GM23248 (cell line): ENCODE measurements at regions not wholly inside any gene's neighbourhood (a gene's known extent, or its start where the extent isn't known, plus 50 kb on each side); places are given as distances from the start of the nearest gene placed in this dataset.

Source experiments
- DNase-seq: peaks from one replicate; pipeline ENCODE4 v3.0.0-alpha.2; 2015
- H2AFZ ChIP-seq: fragments of 200-600 bp; sonication (generic); 2 replicates; pipeline ENCODE4 v1.6.1; 2016; ENCODE audit warnings: antibody characterized with exemption
- H3F3A ChIP-seq: fragments of 200-600 bp; sonication (generic); 2 replicates; pipeline ENCODE4 v1.6.1; 2016; ENCODE audit warnings: mild to moderate bottlenecking, antibody characterized with exemption, mixed run types; ENCODE audit not compliant: insufficient read depth
- H3K27ac ChIP-seq: fragments of 200-600 bp; sonication (generic); 2 replicates; pipeline ENCODE4 v1.5.1; 2016; ENCODE audit warnings: mild to moderate bottlenecking
- H3K27me3 ChIP-seq: fragments of 200-600 bp; sonication (generic); replicated peaks from 2 replicates; pipeline ENCODE4 v1.6.1; 2016; ENCODE audit warnings: mild to moderate bottlenecking; ENCODE audit not compliant: insufficient read depth
- H3K36me3 ChIP-seq: fragments of 200-600 bp; sonication (generic); 2 replicates; pipeline ENCODE4 v1.6.1; 2016; ENCODE audit warnings: low read depth, mild to moderate bottlenecking
- H3K4me1 ChIP-seq: fragments of 200-600 bp; sonication (generic); 2 replicates; pipeline ENCODE4 v1.6.1; 2016; ENCODE audit warnings: mild to moderate bottlenecking; ENCODE audit not compliant: insufficient read depth
- H3K4me2 ChIP-seq: fragments of 200-600 bp; sonication (generic); one replicate; pipeline ENCODE4 v1.6.1; 2016; ENCODE audit warnings: mild to moderate bottlenecking; ENCODE audit not compliant: unreplicated experiment
- H3K4me3 ChIP-seq: fragments of 200-600 bp; sonication (generic); 2 replicates; pipeline ENCODE4 v1.5.1; 2016; ENCODE audit warnings: mild to moderate bottlenecking
- H3K79me2 ChIP-seq: fragments of 200-600 bp; sonication (generic); 2 replicates; pipeline ENCODE4 v1.6.1; 2016; ENCODE audit warnings: mild to moderate bottlenecking; ENCODE audit not compliant: insufficient read depth
- H3K9ac ChIP-seq: fragments of 200-600 bp; sonication (generic); 2 replicates; pipeline ENCODE4 v1.6.1; 2016; ENCODE audit warnings: mild to moderate bottlenecking
- H3K9me2 ChIP-seq: fragments of 200-600 bp; sonication (generic); 2 replicates; pipeline ENCODE4 v1.6.1; 2016; ENCODE audit warnings: mixed run types, mild to moderate bottlenecking, moderate library complexity; ENCODE audit not compliant: insufficient read depth
- H3K9me3 ChIP-seq: fragments of 200-600 bp; sonication (generic); one replicate; pipeline ENCODE4 v1.6.1; 2017; ENCODE audit warnings: low read depth
- H4K20me1 ChIP-seq: fragments of 200-600 bp; sonication (generic); 2 replicates; pipeline ENCODE4 v1.6.0; 2016; ENCODE audit not compliant: insufficient read depth
- EZH2 ChIP-seq: fragments of 200-600 bp; sonication (generic); IDR thresholded peaks from 2 replicates; pipeline ENCODE4 v1.6.1; 2018; ENCODE audit warnings: antibody characterized with exemption, mild to moderate bottlenecking; ENCODE audit not compliant: insufficient read depth, poor library complexity, severe bottlenecking
- EZH2phosphoT487 ChIP-seq: fragments of 200-600 bp; sonication (generic); IDR thresholded peaks from 2 replicates; pipeline ENCODE4 v1.6.1; 2018; ENCODE audit warnings: antibody characterized with exemption, moderate library complexity, mild to moderate bottlenecking, low read depth; ENCODE audit not compliant: insufficient read depth
- WGBS, 2 experiments: methylation state at CpG; one replicate each; pipeline ENCODE4 v1.1.6; 2015 to 2017; ENCODE audit warnings: low lambda C conversion rate in 2 of 2, low coverage in 1 of 2; ENCODE audit errors: missing lambda C conversion rate in 2 of 2; 5-methylcytosine and 5-hydroxymethylcytosine counted together
- in situ Hi-C: fragments of 300-500 bp; cut with MboI; formaldehyde crosslinking; loops from 2 replicates; pipeline ENCODE4 v1.15.0; 2020

DNA sequence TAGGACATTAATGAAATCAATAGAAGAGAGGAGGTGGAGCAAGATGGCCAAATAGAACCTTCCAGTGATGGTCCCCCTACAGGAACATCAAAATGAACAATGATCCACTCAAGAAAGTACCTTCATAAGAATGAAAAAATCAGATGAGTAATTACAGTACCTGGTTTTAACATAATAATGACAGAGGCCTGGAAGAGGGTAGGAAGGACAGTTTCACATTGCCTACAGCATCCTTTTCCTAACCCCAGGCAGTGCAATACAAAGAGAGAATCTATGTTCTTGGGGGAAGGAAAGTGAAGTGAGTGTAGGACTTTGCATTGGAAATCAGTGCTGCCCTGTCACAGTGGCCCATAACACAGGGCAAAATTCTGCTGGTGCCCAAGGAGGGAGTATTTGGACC, 81.2 kb upstream of the SPTLC1 start:
- H3K4me2 ChIP-seq = no peak overlapping the region
- TF ChIP-seq EZH2 (no peak), EZH2phosphoT487 (no peak)

DNA sequence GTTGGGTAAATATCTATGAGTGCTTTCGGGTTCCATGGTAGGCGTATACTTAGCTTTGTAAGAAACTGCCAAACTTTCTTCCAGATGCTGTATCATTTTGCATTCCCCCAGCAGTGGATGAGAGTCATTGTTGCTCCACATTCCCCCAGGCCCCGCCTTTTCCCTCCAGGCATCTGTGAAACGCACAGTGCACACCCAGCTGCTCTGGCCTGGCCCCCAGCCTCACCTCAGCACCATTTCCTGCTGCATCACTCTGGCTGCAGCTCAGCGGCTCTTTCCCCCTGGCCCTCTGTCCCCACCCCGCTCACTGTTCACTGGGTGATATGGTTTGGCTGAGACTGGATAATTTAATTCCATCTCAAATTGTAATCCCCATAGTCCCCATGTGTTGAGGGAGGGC, 76.6 kb upstream of the SPTLC1 start:
- Histone ChIP-seq H3K9ac (no peak overlapping the region), H3K27ac (no peak overlapping the region; the same call in 1 of the 2 replicates), H3K4me1 (peaks cover 4% of the 10 kb centered on the region; the same call in 1 of the 2 replicates), H3K9me2 (no peaks in the 10 kb centered on the region; the same call in 1 of the 2 replicates), H3F3A (peaks cover 9% of the 10 kb centered on the region; the same call in 1 of the 2 replicates), H3K9me3 (no peaks in the 10 kb centered on the region), H3K4me3 (no peak overlapping the region), H3K4me2 (no peak overlapping the region), H3K27me3 (no peaks in the 10 kb centered on the region), H2AFZ (peak overlapping the region; percentile 28; the same call in 1 of the 2 replicates), H3K79me2 (no peaks in the 10 kb centered on the region), H3K36me3 (no peaks in the 10 kb centered on the region), H4K20me1 (no peaks in the 10 kb centered on the region)
- 34 to 37% methylated on average over 6 of the region's 6 CpGs for WGBS, 2 experiments
- TF ChIP-seq EZH2 = no peak
- TF ChIP-seq EZH2phosphoT487 = no peak
- in situ Hi-C loops = no loop called here
- DNase-seq = peak; percentile 78

More for the DNA sequence above, 81.2 kb upstream of the SPTLC1 start:
- Histone ChIP-seq H3K9me3 (no peaks in the 10 kb centered on the region), H3K79me2 (no peaks in the 10 kb centered on the region), H2AFZ (no peak overlapping the region), H3K9ac (no peak overlapping the region), H3K27me3 (no peaks in the 10 kb centered on the region), H3K27ac (no peak overlapping the region), H3K4me3 (no peak overlapping the region), H3K9me2 (no peaks in the 10 kb centered on the region; the same call in 1 of the 2 replicates), H3K36me3 (no peaks in the 10 kb centered on the region), H4K20me1 (no peaks in the 10 kb centered on the region), H3K4me1 (peaks cover 6% of the 10 kb centered on the region; the same call in 1 of the 2 replicates), H3F3A (peaks cover 3% of the 10 kb centered on the region; the same call in 1 of the 2 replicates)
- in situ Hi-C loops = no loop called here
- no peak for DNase-seq

DNA sequence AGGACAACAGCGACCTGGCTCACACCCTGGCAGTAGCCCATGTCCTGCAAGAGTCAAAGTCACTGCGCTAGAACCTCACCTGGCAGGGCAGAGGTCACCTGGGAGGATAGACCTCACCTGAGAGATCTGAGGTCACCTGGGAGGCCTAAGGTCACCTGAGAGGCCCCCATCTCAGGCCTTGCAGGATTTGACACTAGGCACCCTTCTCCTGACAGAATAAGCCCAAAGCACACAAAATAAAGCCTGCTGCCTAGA, 75.2 kb upstream of the SPTLC1 start:
- WGBS, 2 experiments = 86 to 91% methylated on average over 2 of the region's 2 CpGs
- H2AFZ ChIP-seq = no peak overlapping the region
- H4K20me1 ChIP-seq = no peaks in the 10 kb centered on the region
- H3K36me3 ChIP-seq = no peaks in the 10 kb centered on the region
- H3K4me3 ChIP-seq = no peak overlapping the region
- no peaks in the 10 kb centered on the region for H3K9me3 ChIP-seq
- no peak overlapping the region for H3K27ac ChIP-seq
- H3K79me2 ChIP-seq = no peaks in the 10 kb centered on the region
- no peaks in the 10 kb centered on the region for H3K27me3 ChIP-seq
- in situ Hi-C loops = no loop called here
- no peak for DNase-seq
- no peak overlapping the region for H3K4me2 ChIP-seq
- no peaks in the 10 kb centered on the region for H3K9me2 ChIP-seq
- H3F3A ChIP-seq = peaks cover 9% of the 10 kb centered on the region; the same call in 1 of the 2 replicates
- no peak overlapping the region for H3K9ac ChIP-seq
- 0 out of 2 replicates have a peak, but pooled peaks cover 3% of the 10 kb centered on the region for H3K4me1 ChIP-seq
- TF ChIP-seq EZH2phosphoT487 = no peak
- no peak for TF ChIP-seq EZH2

DNA sequence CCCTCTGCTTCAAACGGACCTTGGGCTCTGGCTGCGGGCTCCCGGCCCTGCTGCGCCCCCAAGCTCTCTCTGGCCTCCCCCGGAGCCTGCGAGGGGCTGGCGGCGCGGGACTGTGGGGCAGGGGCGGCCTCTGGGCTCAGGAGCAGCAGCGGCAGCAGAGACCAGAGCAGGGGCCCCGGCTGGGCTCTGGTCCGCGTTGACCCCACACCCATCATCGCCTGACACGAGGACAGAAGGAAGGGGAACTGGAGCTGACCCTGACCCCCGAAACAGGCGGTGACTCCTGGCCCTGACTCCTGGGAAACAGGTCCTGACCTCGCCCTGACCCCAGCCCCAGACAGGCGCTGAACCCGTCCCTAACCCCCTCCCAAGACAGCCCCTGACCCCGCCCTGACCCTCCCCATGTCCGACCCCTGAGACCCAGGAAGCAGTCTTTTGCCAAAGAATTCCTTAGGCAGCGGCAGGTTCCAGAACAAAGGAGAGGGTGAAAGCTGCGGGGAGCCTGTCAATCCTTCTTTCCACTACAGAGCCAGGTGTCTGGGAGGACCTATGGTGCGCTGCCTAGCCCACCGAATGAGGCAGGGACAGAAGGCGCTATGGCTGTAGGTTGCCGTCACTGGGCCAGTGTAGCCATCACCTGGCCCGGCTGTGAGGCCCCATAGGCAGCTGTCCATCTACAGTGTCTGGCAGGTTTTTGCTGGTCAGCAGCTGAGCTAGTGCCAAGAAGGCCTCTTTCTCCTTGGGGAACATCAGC, 74.7 kb upstream of the SPTLC1 start:
- H3K4me2 ChIP-seq = no peak overlapping the region
- no peak overlapping the region for H3K27ac ChIP-seq
- 0 out of 2 replicates have a peak, but pooled peaks cover 3% of the 10 kb centered on the region for H3K4me1 ChIP-seq
- H3K27me3 ChIP-seq = no peaks in the 10 kb centered on the region
- H3K9ac ChIP-seq = no peak overlapping the region
- H4K20me1 ChIP-seq = no peaks in the 10 kb centered on the region
- no peak for DNase-seq
- no peak overlapping the region for H3K4me3 ChIP-seq
- no peaks in the 10 kb centered on the region for H3K9me3 ChIP-seq
- TF ChIP-seq EZH2 (no peak), EZH2phosphoT487 (no peak)
- no peaks in the 10 kb centered on the region for H3K36me3 ChIP-seq
- H3K79me2 ChIP-seq = no peaks in the 10 kb centered on the region
- in situ Hi-C loops = no loop called here
- H3F3A ChIP-seq = peaks cover 9% of the 10 kb centered on the region; the same call in 1 of the 2 replicates
- H2AFZ ChIP-seq = no peak overlapping the region
- WGBS, 2 experiments = 73 to 77% methylated on average over 22 to 30 of the region's 30 CpGs
- no peaks in the 10 kb centered on the region for H3K9me2 ChIP-seq
